Nephron (organoid): ENCODE measurements at regions not wholly inside any gene's neighbourhood (a gene's known extent, or its start where the extent isn't known, plus 50 kb on each side); places are given as distances from the start of the nearest gene placed in this dataset.
A peak's percentile ranks its signal among the peaks of the same experiment; 100 is the strongest.

Experiments
- H3K27ac Mint-ChIP-seq, 3 experiments: 2 replicates each; pipeline ENCODE4 v1.8.0; 2020; ENCODE audit warnings: mixed read lengths in 3 of 3, mild to moderate bottlenecking in 2 of 3, moderate library complexity in 1 of 3
- H3K27me3 Mint-ChIP-seq: 2 replicates; pipeline ENCODE4 v1.8.0; 2021; ENCODE audit warnings: low read depth, mild to moderate bottlenecking, moderate library complexity, mixed read lengths
- H3K36me3 Mint-ChIP-seq: 2 replicates; pipeline ENCODE4 v1.8.0; 2020; ENCODE audit warnings: low read depth, mixed read lengths
- H3K4me1 Mint-ChIP-seq: 2 replicates; pipeline ENCODE4 v1.8.0; 2020; ENCODE audit warnings: mixed read lengths
- H3K4me3 Mint-ChIP-seq, 3 experiments: 2 replicates each; pipeline ENCODE4 v1.8.0; 2020; ENCODE audit warnings: mild to moderate bottlenecking in 3 of 3, mixed read lengths in 3 of 3, moderate library complexity in 2 of 3
- H3K9me3 Mint-ChIP-seq: 2 replicates; pipeline ENCODE4 v1.8.0; 2020; ENCODE audit warnings: mixed read lengths
- TF ChIP-seq, protein P1 (sequence below), 3 experiments: fragments of 200-600 bp; sonication (generic); IDR thresholded peaks; one replicate each; pipeline ENCODE4 v1.5.0; 2021; ENCODE audit warnings: antibody characterized with exemption in 3 of 3; ENCODE audit not compliant: unreplicated experiment in 3 of 3

DNA sequence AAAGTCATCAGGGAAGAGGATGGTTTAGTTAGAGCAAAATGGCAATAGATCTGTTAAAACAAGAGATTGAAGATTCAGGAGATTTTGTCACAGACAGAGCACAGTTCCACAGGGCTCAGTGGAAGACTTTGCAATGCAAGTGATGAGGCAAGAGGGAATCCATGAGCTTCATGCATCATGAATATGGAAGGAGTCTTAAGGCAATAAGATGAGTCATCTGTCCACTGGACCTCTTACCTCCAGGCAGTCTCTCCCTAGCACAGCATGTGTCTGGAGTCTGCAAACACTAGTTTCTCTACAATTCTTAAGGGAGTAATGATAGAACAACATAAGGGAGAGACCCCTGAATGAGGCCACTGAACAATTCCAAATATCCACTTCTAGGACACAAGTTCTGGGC lies 245.7 kb downstream of the NXPE2 start:
- H3K4me1 Mint-ChIP-seq, result no peaks in the 10 kb centered on the region
- H3K27ac Mint-ChIP-seq, result no peak overlapping the region
- TF ChIP-seq, protein P1, sequence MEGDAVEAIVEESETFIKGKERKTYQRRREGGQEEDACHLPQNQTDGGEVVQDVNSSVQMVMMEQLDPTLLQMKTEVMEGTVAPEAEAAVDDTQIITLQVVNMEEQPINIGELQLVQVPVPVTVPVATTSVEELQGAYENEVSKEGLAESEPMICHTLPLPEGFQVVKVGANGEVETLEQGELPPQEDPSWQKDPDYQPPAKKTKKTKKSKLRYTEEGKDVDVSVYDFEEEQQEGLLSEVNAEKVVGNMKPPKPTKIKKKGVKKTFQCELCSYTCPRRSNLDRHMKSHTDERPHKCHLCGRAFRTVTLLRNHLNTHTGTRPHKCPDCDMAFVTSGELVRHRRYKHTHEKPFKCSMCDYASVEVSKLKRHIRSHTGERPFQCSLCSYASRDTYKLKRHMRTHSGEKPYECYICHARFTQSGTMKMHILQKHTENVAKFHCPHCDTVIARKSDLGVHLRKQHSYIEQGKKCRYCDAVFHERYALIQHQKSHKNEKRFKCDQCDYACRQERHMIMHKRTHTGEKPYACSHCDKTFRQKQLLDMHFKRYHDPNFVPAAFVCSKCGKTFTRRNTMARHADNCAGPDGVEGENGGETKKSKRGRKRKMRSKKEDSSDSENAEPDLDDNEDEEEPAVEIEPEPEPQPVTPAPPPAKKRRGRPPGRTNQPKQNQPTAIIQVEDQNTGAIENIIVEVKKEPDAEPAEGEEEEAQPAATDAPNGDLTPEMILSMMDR (IDR thresholded peaks at IDR 0.05; ENCODE audit: unreplicated experiment in 3 of 3), result no peak
- H3K9me3 Mint-ChIP-seq, result peaks cover 6% of the 10 kb centered on the region
- H3K36me3 Mint-ChIP-seq, result no peaks in the 10 kb centered on the region
- no peak overlapping the region for H3K4me3 Mint-ChIP-seq
- peaks cover 19% of the 10 kb centered on the region for H3K27me3 Mint-ChIP-seq

DNA sequence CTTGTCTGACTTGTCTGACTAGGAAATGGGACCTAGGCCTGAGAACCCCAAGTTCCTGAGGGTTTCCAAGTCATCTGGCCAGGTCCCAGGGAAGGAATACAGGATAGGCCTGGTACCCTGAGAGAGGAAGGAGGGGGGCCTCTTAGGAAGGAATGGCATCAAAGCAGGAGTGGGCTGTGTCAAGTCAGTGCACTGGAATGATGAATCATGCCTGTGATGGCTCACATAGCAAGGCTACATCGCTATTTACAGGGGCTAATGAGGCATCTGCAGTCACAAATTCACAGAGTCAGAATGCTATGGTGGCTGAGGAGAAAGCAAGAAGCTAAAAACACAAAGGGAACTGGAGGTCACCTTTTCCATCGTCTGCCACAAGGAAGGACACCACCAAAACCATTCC lies 247.3 kb downstream of the NXPE2 start:
- Mint-ChIP-seq H3K27me3 (peaks cover 22% of the 10 kb centered on the region), H3K4me1 (no peaks in the 10 kb centered on the region), H3K4me3 (no peak overlapping the region), H3K9me3 (peaks cover 6% of the 10 kb centered on the region), H3K27ac (no peak overlapping the region), H3K36me3 (no peaks in the 10 kb centered on the region)
- TF ChIP-seq, protein P1 (IDR thresholded peaks at IDR 0.05; ENCODE audit: unreplicated experiment in 3 of 3), result no peak

DNA sequence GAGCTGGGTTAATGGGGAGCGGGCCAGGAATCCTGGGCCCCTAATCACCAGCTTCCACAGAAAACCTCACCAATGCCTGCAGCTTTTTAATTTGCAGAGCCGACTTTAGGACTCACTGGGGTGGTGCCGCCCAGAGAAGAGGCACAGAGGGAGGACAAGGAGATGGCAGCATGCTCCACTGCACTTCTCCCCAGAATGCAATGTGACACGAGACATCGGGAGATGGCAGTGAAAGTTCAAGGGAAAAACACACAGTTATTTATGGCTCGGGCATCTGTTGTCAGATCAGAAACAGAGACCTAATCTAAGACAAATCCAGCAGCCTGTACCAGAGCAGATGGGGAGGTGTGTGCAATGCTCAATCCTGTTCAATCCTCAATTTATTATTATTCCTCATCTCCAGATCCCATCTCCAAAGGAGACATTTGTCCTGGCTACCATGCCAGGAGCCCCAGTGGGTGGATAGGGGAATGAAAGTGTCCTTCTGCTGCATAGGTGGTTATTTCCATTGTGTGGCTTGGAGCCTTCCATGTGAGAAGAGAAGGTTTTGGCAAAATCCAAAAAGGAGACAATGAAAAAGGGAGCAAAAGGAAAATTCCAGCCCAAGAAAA lies 250.0 kb downstream of the NXPE2 start:
- Mint-ChIP-seq H3K4me3 (no peak overlapping the region), H3K36me3 (peaks cover 9% of the 10 kb centered on the region), H3K27ac (no peak overlapping the region), H3K4me1 (no peaks in the 10 kb centered on the region), H3K9me3 (peaks cover 17% of the 10 kb centered on the region), H3K27me3 (peaks cover 14% of the 10 kb centered on the region)
- TF ChIP-seq, protein P1 (IDR thresholded peaks at IDR 0.05; ENCODE audit: unreplicated experiment in 3 of 3), result no peak

DNA sequence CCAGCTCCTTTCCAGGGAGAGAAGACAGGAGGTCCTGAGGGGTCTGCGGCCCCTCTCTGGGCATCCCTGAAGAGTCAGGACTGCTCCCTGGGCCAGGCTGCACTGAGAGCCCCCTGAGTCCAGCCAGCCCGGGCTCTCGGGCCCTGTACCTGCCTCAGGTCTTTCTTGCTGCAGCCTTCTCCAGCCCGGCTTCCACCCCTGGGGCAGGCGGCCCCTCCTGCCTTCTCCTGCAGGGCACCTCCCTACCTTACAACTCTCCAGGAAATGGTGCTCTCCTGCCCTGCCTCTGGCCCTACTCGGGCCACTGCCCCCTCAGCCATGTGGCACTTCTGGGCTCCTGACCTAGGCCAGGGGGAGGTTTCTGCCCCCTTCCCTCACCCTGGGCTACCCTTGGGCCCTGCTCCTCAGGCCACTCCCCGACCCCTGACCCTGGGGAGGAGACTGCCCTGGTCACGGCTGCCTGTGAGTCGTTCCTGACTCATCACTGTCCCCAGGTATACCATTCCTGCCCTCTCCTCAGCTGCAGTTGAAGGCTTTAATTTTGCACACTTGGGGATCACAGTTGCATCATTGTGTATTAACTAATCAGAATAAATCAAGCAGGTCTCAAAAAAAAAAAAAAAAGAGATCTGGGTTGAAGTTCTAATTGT lies 251.1 kb downstream of the NXPE2 start:
- Mint-ChIP-seq H3K9me3 (peaks cover 20% of the 10 kb centered on the region), H3K4me1 (no peaks in the 10 kb centered on the region), H3K27ac (no peak overlapping the region), H3K36me3 (peaks cover 13% of the 10 kb centered on the region), H3K4me3 (no peak overlapping the region), H3K27me3 (peaks cover 14% of the 10 kb centered on the region)
- TF ChIP-seq, protein P1 (IDR thresholded peaks at IDR 0.05; ENCODE audit: unreplicated experiment in 3 of 3), result no peak

DNA sequence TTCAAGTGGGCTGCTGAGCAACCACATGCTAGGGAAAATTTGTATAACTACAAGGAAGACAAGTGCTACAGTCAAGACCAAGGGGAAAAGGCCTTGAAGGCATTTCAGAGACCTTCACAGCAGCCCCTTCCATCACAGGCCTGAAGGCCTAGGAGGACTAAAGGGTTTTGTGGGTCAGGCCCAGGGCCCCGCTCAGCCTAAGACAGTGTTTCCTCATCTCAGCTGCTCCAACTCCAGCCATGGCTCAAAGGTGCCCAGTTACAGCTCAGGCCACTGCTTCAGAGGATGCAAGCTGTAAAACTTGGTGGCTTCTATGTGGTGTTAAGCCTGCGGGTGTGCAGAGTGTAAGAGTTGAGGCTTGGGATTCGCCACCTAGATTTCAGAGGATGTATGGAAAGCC lies 260.5 kb downstream of the NXPE2 start:
- H3K27me3 Mint-ChIP-seq, result peaks cover 3% of the 10 kb centered on the region
- H3K4me3 Mint-ChIP-seq, result no peak overlapping the region
- H3K9me3 Mint-ChIP-seq, result peaks cover 30% of the 10 kb centered on the region
- no peaks in the 10 kb centered on the region for H3K4me1 Mint-ChIP-seq
- peaks cover 10% of the 10 kb centered on the region for H3K36me3 Mint-ChIP-seq
- TF ChIP-seq, protein P1 (IDR thresholded peaks at IDR 0.05; ENCODE audit: unreplicated experiment in 3 of 3), result no peak
- no peak overlapping the region for H3K27ac Mint-ChIP-seq

DNA sequence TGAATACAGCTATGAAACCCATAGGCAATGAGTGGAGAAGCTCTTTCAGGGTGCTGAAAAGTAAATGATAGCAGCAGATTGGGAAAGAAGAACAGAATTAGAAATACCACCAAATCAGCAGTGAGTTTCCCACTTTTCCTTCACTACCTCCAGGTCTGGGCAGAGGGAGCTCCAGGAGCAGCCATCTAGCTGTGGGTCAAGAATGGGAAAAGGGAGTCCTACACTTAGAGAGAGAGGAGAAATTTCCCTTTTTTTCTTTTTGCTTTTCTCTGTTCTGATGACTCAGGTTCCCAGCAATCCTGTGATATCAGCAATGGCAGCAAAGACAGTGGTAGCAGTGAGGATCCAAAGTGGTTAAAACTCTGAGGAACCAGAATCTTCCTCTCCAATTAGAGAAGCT lies 263.9 kb downstream of the NXPE2 start:
- peaks cover 34% of the 10 kb centered on the region for H3K9me3 Mint-ChIP-seq
- H3K27me3 Mint-ChIP-seq, result peaks cover 3% of the 10 kb centered on the region
- H3K27ac Mint-ChIP-seq, result no peak overlapping the region
- TF ChIP-seq, protein P1 (IDR thresholded peaks at IDR 0.05; ENCODE audit: unreplicated experiment in 3 of 3), result peak; percentile 14 to 22 (median 20)
- no peak overlapping the region for H3K4me3 Mint-ChIP-seq
- H3K4me1 Mint-ChIP-seq, result no peaks in the 10 kb centered on the region
- peaks cover 9% of the 10 kb centered on the region for H3K36me3 Mint-ChIP-seq
